PFSK-1 (cell line): ENCODE measurements at regions not wholly inside any gene's neighbourhood (a gene's known extent, or its start where the extent isn't known, plus 50 kb on each side); places are given as distances from the start of the nearest gene placed in this dataset.

ENCODE experiments used
- POLR2AphosphoS5 ChIP-seq: IDR thresholded peaks from 2 replicates; pipeline ENCODE4 v1.6.1; 2012; ENCODE audit warnings: low read depth, mild to moderate bottlenecking, control low read depth, low read length, moderate library complexity
- TF ChIP-seq, protein P1 (sequence below), 2 experiments: IDR thresholded peaks; 2 replicates each; pipeline versions ENCODE4 v1.6.1 to v1.8.0; 2011 to 2012; ENCODE audit warnings: low read depth in 2 of 2, low read length in 2 of 2, control low read depth in 1 of 2, inconsistent platforms in 1 of 2, mild to moderate bottlenecking in 1 of 2, moderate library complexity in 1 of 2; ENCODE audit not compliant: insufficient read depth in 1 of 2

DNA sequence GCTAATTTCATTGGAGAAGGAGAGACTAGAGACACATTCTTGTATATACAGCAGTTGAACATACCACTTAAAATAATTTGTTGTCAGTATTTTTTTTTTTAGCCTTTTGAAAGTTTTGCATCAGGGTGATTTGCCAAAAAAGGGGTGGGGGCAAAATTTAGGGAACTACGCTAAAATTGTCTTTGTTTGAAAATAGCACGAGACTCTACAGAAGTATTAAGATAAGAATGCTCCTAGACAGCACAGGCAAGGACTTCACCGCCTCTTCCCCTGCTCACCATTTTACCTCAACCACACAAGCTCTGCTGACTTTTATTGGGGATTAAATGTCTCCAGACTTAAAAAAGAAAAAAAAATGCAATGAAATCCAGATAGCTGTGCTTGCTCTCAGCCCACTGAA is 236.1 kb upstream of the USP25 start:
- TF ChIP-seq POLR2AphosphoS5: no peak
- TF ChIP-seq, protein P1, sequence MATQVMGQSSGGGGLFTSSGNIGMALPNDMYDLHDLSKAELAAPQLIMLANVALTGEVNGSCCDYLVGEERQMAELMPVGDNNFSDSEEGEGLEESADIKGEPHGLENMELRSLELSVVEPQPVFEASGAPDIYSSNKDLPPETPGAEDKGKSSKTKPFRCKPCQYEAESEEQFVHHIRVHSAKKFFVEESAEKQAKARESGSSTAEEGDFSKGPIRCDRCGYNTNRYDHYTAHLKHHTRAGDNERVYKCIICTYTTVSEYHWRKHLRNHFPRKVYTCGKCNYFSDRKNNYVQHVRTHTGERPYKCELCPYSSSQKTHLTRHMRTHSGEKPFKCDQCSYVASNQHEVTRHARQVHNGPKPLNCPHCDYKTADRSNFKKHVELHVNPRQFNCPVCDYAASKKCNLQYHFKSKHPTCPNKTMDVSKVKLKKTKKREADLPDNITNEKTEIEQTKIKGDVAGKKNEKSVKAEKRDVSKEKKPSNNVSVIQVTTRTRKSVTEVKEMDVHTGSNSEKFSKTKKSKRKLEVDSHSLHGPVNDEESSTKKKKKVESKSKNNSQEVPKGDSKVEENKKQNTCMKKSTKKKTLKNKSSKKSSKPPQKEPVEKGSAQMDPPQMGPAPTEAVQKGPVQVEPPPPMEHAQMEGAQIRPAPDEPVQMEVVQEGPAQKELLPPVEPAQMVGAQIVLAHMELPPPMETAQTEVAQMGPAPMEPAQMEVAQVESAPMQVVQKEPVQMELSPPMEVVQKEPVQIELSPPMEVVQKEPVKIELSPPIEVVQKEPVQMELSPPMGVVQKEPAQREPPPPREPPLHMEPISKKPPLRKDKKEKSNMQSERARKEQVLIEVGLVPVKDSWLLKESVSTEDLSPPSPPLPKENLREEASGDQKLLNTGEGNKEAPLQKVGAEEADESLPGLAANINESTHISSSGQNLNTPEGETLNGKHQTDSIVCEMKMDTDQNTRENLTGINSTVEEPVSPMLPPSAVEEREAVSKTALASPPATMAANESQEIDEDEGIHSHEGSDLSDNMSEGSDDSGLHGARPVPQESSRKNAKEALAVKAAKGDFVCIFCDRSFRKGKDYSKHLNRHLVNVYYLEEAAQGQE (IDR thresholded peaks at IDR 0.05; ENCODE audit: insufficient read depth in 1 of 2, low read depth in 2 of 2, low read length in 2 of 2): no peak
